H9 (cell line): ENCODE measurements at regions not wholly inside any gene's neighbourhood (a gene's known extent, or its start where the extent isn't known, plus 50 kb on each side); places are given as distances from the start of the nearest gene placed in this dataset.

Experiments
- DNase-seq: peaks from one replicate; pipeline ENCODE4 v3.0.0-alpha.2; 2017
- H2AFZ ChIP-seq: one replicate; pipeline ENCODE4 v1.6.1; 2013; ENCODE audit warnings: mild to moderate bottlenecking, low read length, control low read depth, moderate library complexity
- H2AK5ac ChIP-seq: 2 replicates; pipeline ENCODE4 v1.6.1; 2013; ENCODE audit warnings: low read length, control low read depth, mixed read lengths; ENCODE audit not compliant: insufficient read length
- H2BK120ac ChIP-seq: one replicate; pipeline ENCODE4 v1.6.1; 2013; ENCODE audit warnings: low read depth, mild to moderate bottlenecking, low read length, control low read depth, inconsistent platforms; ENCODE audit not compliant: poor library complexity, severe bottlenecking
- H2BK12ac ChIP-seq: 2 replicates; pipeline ENCODE4 v1.6.1; 2013; ENCODE audit warnings: low read length, control low read depth, mixed read lengths, low read depth; ENCODE audit not compliant: insufficient read length
- H2BK15ac ChIP-seq: 2 replicates; pipeline ENCODE4 v1.6.1; 2013; ENCODE audit warnings: low read depth, low read length, control low read depth
- H2BK20ac ChIP-seq: one replicate; pipeline ENCODE4 v1.6.1; 2013; ENCODE audit warnings: low read depth, mild to moderate bottlenecking, low read length, control low read depth, inconsistent platforms; ENCODE audit not compliant: poor library complexity, severe bottlenecking
- H2BK5ac ChIP-seq: 2 replicates; pipeline ENCODE4 v1.6.1; 2013; ENCODE audit warnings: low read length, control low read depth, mixed read lengths; ENCODE audit not compliant: insufficient read length
- H3K14ac ChIP-seq: 2 replicates; pipeline ENCODE4 v1.6.1; 2013; ENCODE audit warnings: low read length, control low read depth; ENCODE audit not compliant: insufficient read depth
- H3K18ac ChIP-seq: 2 replicates; pipeline ENCODE4 v1.6.1; 2013; ENCODE audit warnings: low read depth, mild to moderate bottlenecking, mixed read lengths, low read length, control low read depth; ENCODE audit not compliant: insufficient read length
- H3K23ac ChIP-seq: 2 replicates; pipeline ENCODE4 v1.6.1; 2013; ENCODE audit warnings: low read length, control low read depth, mixed read lengths, low read depth; ENCODE audit not compliant: insufficient read length
- H3K23me2 ChIP-seq: 2 replicates; pipeline ENCODE4 v1.6.1; 2013; ENCODE audit warnings: low read depth, mild to moderate bottlenecking, mixed read lengths, low read length, control low read depth; ENCODE audit not compliant: insufficient read length, poor library complexity, severe bottlenecking
- H3K27ac ChIP-seq: 2 replicates; pipeline ENCODE4 v1.5.1; 2013; ENCODE audit warnings: low read length, control low read depth, mixed read lengths, low read depth; ENCODE audit not compliant: insufficient read length
- H3K27me3 ChIP-seq: 2 replicates; pipeline ENCODE4 v1.6.1; 2013; ENCODE audit warnings: low read length, control low read depth, inconsistent platforms; ENCODE audit not compliant: insufficient read depth
- H3K4ac ChIP-seq: 2 replicates; pipeline ENCODE4 v1.6.1; 2013; ENCODE audit warnings: low read depth, mild to moderate bottlenecking, control low read depth, inconsistent platforms, low read length, moderate library complexity
- H3K4me1 ChIP-seq: 2 replicates; pipeline ENCODE4 v1.6.1; 2013; ENCODE audit warnings: low read length, control low read depth, inconsistent platforms; ENCODE audit not compliant: insufficient read depth
- H3K4me2 ChIP-seq: 2 replicates; pipeline ENCODE4 v1.6.1; 2013; ENCODE audit warnings: low read length, control low read depth, mixed read lengths; ENCODE audit not compliant: insufficient read length, insufficient read depth
- H3K56ac ChIP-seq: 2 replicates; pipeline ENCODE4 v1.6.1; 2013; ENCODE audit warnings: low read depth, mild to moderate bottlenecking, mixed read lengths, low read length, control low read depth; ENCODE audit not compliant: insufficient read length
- H3K79me1 ChIP-seq: 2 replicates; pipeline ENCODE4 v1.6.1; 2013; ENCODE audit warnings: low read depth, mild to moderate bottlenecking, moderate library complexity, low read length, control low read depth, inconsistent platforms; ENCODE audit not compliant: insufficient read depth, poor library complexity, severe bottlenecking
- H3K79me2 ChIP-seq: 2 replicates; pipeline ENCODE4 v1.6.1; 2013; ENCODE audit warnings: low read length, control low read depth, inconsistent platforms; ENCODE audit not compliant: insufficient read depth
- H3K9ac ChIP-seq: 2 replicates; pipeline ENCODE4 v1.6.1; 2013; ENCODE audit warnings: low read length, control low read depth, mixed read lengths; ENCODE audit not compliant: insufficient read length; ENCODE audit errors: extremely low read depth
- H3K9me3 ChIP-seq: one replicate; pipeline ENCODE4 v1.6.1; 2013; ENCODE audit warnings: low read depth, low read length, inconsistent platforms; ENCODE audit not compliant: control insufficient read depth
- H3T11ph ChIP-seq: one replicate; pipeline ENCODE4 v1.6.1; 2013; ENCODE audit warnings: mild to moderate bottlenecking, low read length, control low read depth, inconsistent platforms
- H4K20me1 ChIP-seq: one replicate; pipeline ENCODE4 v1.6.1; 2013; ENCODE audit not compliant: control insufficient read depth, insufficient read length, insufficient read depth
- H4K5ac ChIP-seq: 2 replicates; pipeline ENCODE4 v1.6.1; 2013; ENCODE audit warnings: low read depth, mild to moderate bottlenecking, mixed read lengths, low read length, control low read depth; ENCODE audit not compliant: insufficient read length
- H4K8ac ChIP-seq: replicated peaks from 2 replicates; pipeline ENCODE4 v1.6.1; 2013; ENCODE audit warnings: low read length, control low read depth, mixed read lengths, low read depth; ENCODE audit not compliant: insufficient read length
- H4K91ac ChIP-seq: 2 replicates; pipeline ENCODE4 v1.6.1; 2013; ENCODE audit warnings: low read depth, mild to moderate bottlenecking, moderate library complexity, mixed read lengths, low read length, control low read depth; ENCODE audit not compliant: insufficient read length
- H3K27ac Mint-ChIP-seq, 3 experiments: 2 replicates in 2 of 3; 3 replicates in 1 of 3; pipeline ENCODE4 v1.8.0; 2020 to 2021; ENCODE audit warnings: mixed read lengths in 3 of 3, mild to moderate bottlenecking in 1 of 3, moderate library complexity in 1 of 3
- H3K27me3 Mint-ChIP-seq: 2 replicates; pipeline ENCODE4 v1.8.0; 2021; ENCODE audit warnings: low read depth, mild to moderate bottlenecking, moderate library complexity, mixed read lengths
- H3K36me3 Mint-ChIP-seq, 3 experiments: 2 replicates in 2 of 3; 3 replicates in 1 of 3; pipeline ENCODE4 v1.8.0; 2020 to 2021; ENCODE audit warnings: low read depth in 3 of 3, mixed read lengths in 3 of 3; ENCODE audit not compliant: insufficient read depth in 1 of 3
- H3K4me1 Mint-ChIP-seq, 2 experiments: 2 replicates each; pipeline ENCODE4 v1.8.0; 2020; ENCODE audit warnings: mixed read lengths in 2 of 2
- H3K4me3 Mint-ChIP-seq, 2 experiments: 2 replicates in 1 of 2; 3 replicates in 1 of 2; pipeline ENCODE4 v1.8.0; 2020 to 2021; ENCODE audit warnings: mild to moderate bottlenecking in 2 of 2, mixed read lengths in 2 of 2, moderate library complexity in 1 of 2
- H3K9me3 Mint-ChIP-seq, 2 experiments: 2 replicates in 1 of 2; 3 replicates in 1 of 2; pipeline ENCODE4 v1.8.0; 2020; ENCODE audit warnings: mild to moderate bottlenecking in 2 of 2, mixed read lengths in 2 of 2, moderate library complexity in 1 of 2
- WGBS: extraction: QIAGEN DNeasy Blood & Tissue Kit; methylation state at CpG from one replicate; pipeline ENCODE4 v1.1.7; 2013; ENCODE audit warnings: missing lambda C conversion rate, low lambda C conversion rate, mixed read lengths; ENCODE audit not compliant: insufficient read length; ENCODE audit errors: extremely low coverage; 5-methylcytosine and 5-hydroxymethylcytosine counted together
- TF ChIP-seq, protein P1 (sequence below): fragments of 200-600 bp; sonication (generic); conservative IDR thresholded peaks from 3 replicates; pipeline ENCODE4 v1.8.0; 2021; ENCODE audit warnings: antibody characterized with exemption, mild to moderate bottlenecking

DNA sequence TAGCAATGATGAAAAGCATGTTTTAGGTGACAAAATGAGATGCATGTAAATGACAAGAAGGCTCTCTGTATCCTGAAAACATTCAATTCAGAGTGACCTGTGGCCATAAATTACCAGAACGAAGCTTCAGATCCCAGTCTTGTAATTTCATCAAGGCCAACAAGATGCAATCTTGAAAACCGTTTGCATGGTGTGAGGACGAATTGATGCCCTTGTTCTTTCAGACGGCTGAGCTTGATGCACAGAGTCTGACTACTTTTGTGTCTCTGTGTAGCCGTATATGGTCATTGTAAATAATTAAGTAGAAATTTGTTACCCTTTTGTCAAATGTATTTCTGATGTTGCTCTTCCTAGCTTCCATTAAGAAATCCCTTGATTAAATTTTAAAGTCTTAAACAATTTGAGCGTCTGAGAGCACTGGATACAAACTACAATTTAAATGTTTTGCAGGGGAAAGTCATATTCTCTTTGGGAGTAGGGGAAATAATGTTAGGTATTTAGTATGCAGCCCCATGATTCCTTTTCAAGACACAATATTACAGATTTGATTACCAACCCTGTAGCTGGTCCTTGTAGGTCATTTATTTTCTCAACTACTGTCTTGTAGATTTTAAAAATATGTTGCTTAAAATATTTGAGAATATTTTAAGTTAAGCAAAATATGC is 125.8 kb upstream of the PCDH9 start:
- no peak for DNase-seq
- Histone ChIP-seq H3K79me2 (no peaks in the 10 kb centered on the region), H2AK5ac (no peak overlapping the region), H2BK20ac (no peak overlapping the region), H4K91ac (no peak overlapping the region), H3K4me2 (no peak overlapping the region), H3K4me1 (no peaks in the 10 kb centered on the region), H3K56ac (no peak overlapping the region), H2BK12ac (no peak overlapping the region), H4K5ac (no peak overlapping the region), H3T11ph (no peak overlapping the region), H3K79me1 (no peaks in the 10 kb centered on the region), H3K9ac (no peak overlapping the region), H4K8ac (no peak overlapping the region), H3K27ac (no peak overlapping the region), H3K18ac (no peak overlapping the region), H3K14ac (no peak overlapping the region), H3K23me2 (no peaks in the 10 kb centered on the region), H2BK15ac (no peak overlapping the region), H2BK5ac (no peak overlapping the region), H3K4ac (no peak overlapping the region), H3K23ac (no peak overlapping the region), H4K20me1 (no peaks in the 10 kb centered on the region), H3K27me3 (no peaks in the 10 kb centered on the region), H2BK120ac (no peak overlapping the region), H3K9me3 (no peaks in the 10 kb centered on the region), H2AFZ (no peak overlapping the region)
- Mint-ChIP-seq H3K27me3 (no peaks in the 10 kb centered on the region), H3K9me3 (peaks cover 0 to under 1% of the 10 kb centered on the region in 2 experiments; a peak in 1 of 5 replicates), H3K27ac (no peak overlapping the region), H3K36me3 (no peaks in the 10 kb centered on the region), H3K4me3 (no peak overlapping the region), H3K4me1 (0 out of 4 replicates have a peak, but pooled peaks cover 0 to 4% of the 10 kb centered on the region in 2 experiments)
- TF ChIP-seq, protein P1, sequence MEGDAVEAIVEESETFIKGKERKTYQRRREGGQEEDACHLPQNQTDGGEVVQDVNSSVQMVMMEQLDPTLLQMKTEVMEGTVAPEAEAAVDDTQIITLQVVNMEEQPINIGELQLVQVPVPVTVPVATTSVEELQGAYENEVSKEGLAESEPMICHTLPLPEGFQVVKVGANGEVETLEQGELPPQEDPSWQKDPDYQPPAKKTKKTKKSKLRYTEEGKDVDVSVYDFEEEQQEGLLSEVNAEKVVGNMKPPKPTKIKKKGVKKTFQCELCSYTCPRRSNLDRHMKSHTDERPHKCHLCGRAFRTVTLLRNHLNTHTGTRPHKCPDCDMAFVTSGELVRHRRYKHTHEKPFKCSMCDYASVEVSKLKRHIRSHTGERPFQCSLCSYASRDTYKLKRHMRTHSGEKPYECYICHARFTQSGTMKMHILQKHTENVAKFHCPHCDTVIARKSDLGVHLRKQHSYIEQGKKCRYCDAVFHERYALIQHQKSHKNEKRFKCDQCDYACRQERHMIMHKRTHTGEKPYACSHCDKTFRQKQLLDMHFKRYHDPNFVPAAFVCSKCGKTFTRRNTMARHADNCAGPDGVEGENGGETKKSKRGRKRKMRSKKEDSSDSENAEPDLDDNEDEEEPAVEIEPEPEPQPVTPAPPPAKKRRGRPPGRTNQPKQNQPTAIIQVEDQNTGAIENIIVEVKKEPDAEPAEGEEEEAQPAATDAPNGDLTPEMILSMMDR = no peak
- WGBS = no CpG with 5 or more reads among the region's 6 CpGs
